GM12864 (cell line): ENCODE measurements at regions not wholly inside any gene's neighbourhood (a gene's known extent, or its start where the extent isn't known, plus 50 kb on each side); places are given as distances from the start of the nearest gene placed in this dataset.

Source experiments
- DNase-seq: peaks from one replicate; pipeline ENCODE4 v3.0.0-alpha.2; 2011; ENCODE audit warnings: low read depth
- H3K4me3 ChIP-seq: 2 replicates; pipeline ENCODE4 v1.5.1; 2011; ENCODE audit warnings: mild to moderate bottlenecking, low read depth, low read length, control low read depth
- CTCF ChIP-seq: IDR thresholded peaks from 2 replicates; pipeline ENCODE4 v1.5.1; 2011; ENCODE audit warnings: low read depth, mild to moderate bottlenecking, moderate library complexity, low read length, control low read depth, inconsistent platforms; ENCODE audit errors: missing control alignments

DNA sequence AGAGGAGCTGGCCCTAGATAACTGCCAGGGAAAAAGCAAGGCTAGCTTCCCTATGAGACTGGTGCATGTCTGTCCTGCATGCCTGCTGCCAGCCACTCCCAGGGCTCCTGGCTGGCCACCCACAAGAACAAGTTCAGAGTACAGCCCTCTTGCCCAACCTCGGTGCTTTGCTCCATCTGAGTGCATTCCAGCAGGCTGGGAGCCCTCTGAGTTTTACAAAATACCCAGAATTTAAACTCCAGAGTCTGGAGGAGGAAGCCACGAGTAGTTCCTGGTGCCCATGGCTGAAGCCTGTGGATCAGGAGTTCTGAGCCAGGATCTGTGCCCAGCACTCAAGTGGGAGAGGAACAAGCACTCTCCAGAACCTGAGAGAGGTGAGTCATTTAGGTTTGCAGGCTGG, 111.6 kb downstream of the MAGEE2 start:
- H3K4me3 ChIP-seq = no peak overlapping the region
- DNase-seq = no peak
- TF ChIP-seq CTCF = no peak

DNA sequence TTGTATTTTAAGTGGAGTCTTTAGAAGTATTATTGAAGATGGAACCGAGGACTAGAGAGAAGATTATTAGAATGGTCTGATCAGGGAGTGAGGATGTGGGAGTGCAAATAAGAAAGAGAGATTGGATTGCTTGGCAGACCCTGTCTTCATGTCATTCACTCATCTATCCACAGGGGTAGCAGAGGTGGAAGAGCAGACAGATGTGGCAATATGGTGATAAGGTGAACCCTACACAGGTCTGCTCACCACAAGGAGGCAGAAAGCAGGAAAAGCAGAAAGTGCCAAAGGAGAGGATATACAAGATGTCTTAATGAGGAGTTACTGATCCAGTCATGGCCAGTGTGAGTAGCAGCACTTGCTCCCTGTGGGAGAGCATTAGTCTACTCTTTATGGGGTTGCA, 129.4 kb downstream of the MAGEE2 start:
- DNase-seq = no peak
- no peak overlapping the region for H3K4me3 ChIP-seq
- TF ChIP-seq CTCF = no peak

- H3K4me3 ChIP-seq = no peak overlapping the region
- DNase-seq = no peak
- no peak for TF ChIP-seq CTCF
Observed at GRCh38 chrX:75649829-75650228, 127.0 kb upstream of the ZDHHC15 start.

- no peak for DNase-seq
- TF ChIP-seq CTCF = no peak
- H3K4me3 ChIP-seq = no peak overlapping the region
Observed at GRCh38 chrX:75648803-75649588, 126.2 kb upstream of the ZDHHC15 start.

GRCh38 chrX:75642811-75643361, 120.0 kb upstream of the ZDHHC15 start:
- no peak overlapping the region for H3K4me3 ChIP-seq
- TF ChIP-seq CTCF = no peak
- no peak for DNase-seq

GRCh38 chrX:75638332-75638731, 115.5 kb upstream of the ZDHHC15 start:
- DNase-seq = no peak
- H3K4me3 ChIP-seq = no peak overlapping the region
- TF ChIP-seq CTCF = no peak

GRCh38 chrX:75625232-75625631, 102.4 kb upstream of the ZDHHC15 start:
- no peak for DNase-seq
- TF ChIP-seq CTCF = no peak
- H3K4me3 ChIP-seq = no peak overlapping the region
